Lower leg skin (tissue), 3 donors: ENCODE measurements at regions not wholly inside any gene's neighbourhood (a gene's known extent, or its start where the extent isn't known, plus 50 kb on each side); places are given as distances from the start of the nearest gene placed in this dataset.

Experiments
- POLR2A ChIP-seq, 2 donors: fragments of 450-650 bp; IDR thresholded peaks; one replicate each; pipeline ENCODE4 v1.6.1; 2016 to 2017; ENCODE audit warnings: antibody characterized with exemption in 2 of 2, mild to moderate bottlenecking in 1 of 2, moderate library complexity in 1 of 2
- TF ChIP-seq, protein P1 (sequence below), 3 donors: fragments of 450-650 bp; IDR thresholded peaks; one replicate each; pipeline ENCODE4 v1.5.1; 2016; ENCODE audit warnings: antibody characterized with exemption in 3 of 3, mild to moderate bottlenecking in 3 of 3, moderate library complexity in 2 of 3

DNA sequence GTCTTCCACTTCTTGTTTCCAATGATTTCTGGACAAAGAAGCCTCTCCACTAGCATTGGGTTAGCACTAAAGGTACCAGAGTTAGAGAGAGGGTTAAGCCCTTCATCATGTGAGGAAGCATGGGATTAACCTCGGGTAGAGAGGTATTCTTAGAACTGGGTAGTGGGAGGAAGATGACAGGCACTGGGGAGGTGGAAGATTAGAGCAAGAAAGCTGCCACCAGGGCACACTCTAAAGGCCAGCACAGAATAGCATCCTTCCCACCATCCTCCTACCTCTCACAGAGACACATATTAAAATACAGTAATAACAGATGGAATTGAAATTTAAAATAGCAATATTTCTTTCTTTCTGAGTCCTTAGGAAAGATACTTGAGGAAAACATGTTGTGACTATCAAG, 84.5 kb upstream of the PCDH20 start:
- TF ChIP-seq, protein P1, sequence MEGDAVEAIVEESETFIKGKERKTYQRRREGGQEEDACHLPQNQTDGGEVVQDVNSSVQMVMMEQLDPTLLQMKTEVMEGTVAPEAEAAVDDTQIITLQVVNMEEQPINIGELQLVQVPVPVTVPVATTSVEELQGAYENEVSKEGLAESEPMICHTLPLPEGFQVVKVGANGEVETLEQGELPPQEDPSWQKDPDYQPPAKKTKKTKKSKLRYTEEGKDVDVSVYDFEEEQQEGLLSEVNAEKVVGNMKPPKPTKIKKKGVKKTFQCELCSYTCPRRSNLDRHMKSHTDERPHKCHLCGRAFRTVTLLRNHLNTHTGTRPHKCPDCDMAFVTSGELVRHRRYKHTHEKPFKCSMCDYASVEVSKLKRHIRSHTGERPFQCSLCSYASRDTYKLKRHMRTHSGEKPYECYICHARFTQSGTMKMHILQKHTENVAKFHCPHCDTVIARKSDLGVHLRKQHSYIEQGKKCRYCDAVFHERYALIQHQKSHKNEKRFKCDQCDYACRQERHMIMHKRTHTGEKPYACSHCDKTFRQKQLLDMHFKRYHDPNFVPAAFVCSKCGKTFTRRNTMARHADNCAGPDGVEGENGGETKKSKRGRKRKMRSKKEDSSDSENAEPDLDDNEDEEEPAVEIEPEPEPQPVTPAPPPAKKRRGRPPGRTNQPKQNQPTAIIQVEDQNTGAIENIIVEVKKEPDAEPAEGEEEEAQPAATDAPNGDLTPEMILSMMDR (IDR thresholded peaks at IDR 0.05) = no peak
- TF ChIP-seq POLR2A (IDR thresholded peaks at IDR 0.05) = no peak
